ENCODE measurements at regions not wholly inside any gene's neighbourhood (a gene's known extent, or its start where the extent isn't known, plus 50 kb on each side); places are given as distances from the start of the nearest gene placed in this dataset.
"Not testable (repeated sequence)": the region's sequence is repeated elsewhere in the genome, so short reads cannot be mapped to it uniquely, and the experiment has no call there.

- DNase-seq (ENCODE audit: low read depth, low spot score) = no peak
These were observed 335.8 kb upstream of the DAB2 start for GRCh38 chr5:39760385-39761198.

- no peak for DNase-seq (ENCODE audit: low read depth, low spot score)
These were observed 334.9 kb upstream of the DAB2 start for GRCh38 chr5:39759701-39760100.

GRCh38 chr5:39758426-39758825, 333.6 kb upstream of the DAB2 start:
- no peak for DNase-seq (ENCODE audit: low read depth, low spot score)

GRCh38 chr5:39757131-39757530, 332.4 kb upstream of the DAB2 start:
- DNase-seq (ENCODE audit: low read depth, low spot score) = no peak

GRCh38 chr5:39755986-39756385, 331.2 kb upstream of the DAB2 start:
- DNase-seq (ENCODE audit: low read depth, low spot score) = no peak

GRCh38 chr5:39755452-39755851, 330.7 kb upstream of the DAB2 start:
- DNase-seq (ENCODE audit: low read depth, low spot score) = no peak

- not testable (repeated sequence) for DNase-seq (ENCODE audit: low read depth, low spot score)
These were observed 329.0 kb upstream of the DAB2 start for GRCh38 chr5:39753747-39754146.

GRCh38 chr5:39750661-39751060, 325.9 kb upstream of the DAB2 start:
- DNase-seq (ENCODE audit: low read depth, low spot score) = no peak

GRCh38 chr5:39742916-39743315, 318.1 kb upstream of the DAB2 start:
- no peak for DNase-seq (ENCODE audit: low read depth, low spot score)

- DNase-seq (ENCODE audit: low read depth, low spot score) = no peak
These were observed 315.6 kb upstream of the DAB2 start for GRCh38 chr5:39740404-39740803.

GRCh38 chr5:39732166-39732565, 307.4 kb upstream of the DAB2 start:
- no peak for DNase-seq (ENCODE audit: low read depth, low spot score)

GRCh38 chr5:39730699-39731098, 305.9 kb upstream of the DAB2 start:
- no peak for DNase-seq (ENCODE audit: low read depth, low spot score)

GRCh38 chr5:39730006-39730405, 305.2 kb upstream of the DAB2 start:
- DNase-seq (ENCODE audit: low read depth, low spot score) = no peak

GRCh38 chr5:39726467-39726866, 301.7 kb upstream of the DAB2 start:
- no peak for DNase-seq (ENCODE audit: low read depth, low spot score)

GRCh38 chr5:39721394-39721793, 296.6 kb upstream of the DAB2 start:
- no peak for DNase-seq (ENCODE audit: low read depth, low spot score)

GRCh38 chr5:39720136-39720535, 295.4 kb upstream of the DAB2 start:
- no peak for DNase-seq (ENCODE audit: low read depth, low spot score)

GRCh38 chr5:39717176-39717897, 292.6 kb upstream of the DAB2 start:
- no peak for DNase-seq (ENCODE audit: low read depth, low spot score)

GRCh38 chr5:39716532-39717028, 291.8 kb upstream of the DAB2 start:
- peak; percentile 45 for DNase-seq (ENCODE audit: low read depth, low spot score)

- DNase-seq (ENCODE audit: low read depth, low spot score) = no peak
These were observed 289.4 kb upstream of the DAB2 start for GRCh38 chr5:39714036-39714698.

GRCh38 chr5:39713250-39713916, 288.6 kb upstream of the DAB2 start:
- no peak for DNase-seq (ENCODE audit: low read depth, low spot score)

GRCh38 chr5:39712316-39713249, 287.8 kb upstream of the DAB2 start:
- no peak for DNase-seq (ENCODE audit: low read depth, low spot score)
